HG02840 (cell line): ENCODE measurements at regions not wholly inside any gene's neighbourhood (a gene's known extent, or its start where the extent isn't known, plus 50 kb on each side); places are given as distances from the start of the nearest gene placed in this dataset.
A peak's percentile ranks its signal among the peaks of the same experiment; 100 is the strongest.
"Not testable (repeated sequence)": the region's sequence is repeated elsewhere in the genome, so short reads cannot be mapped to it uniquely, and the experiment has no call there.

Experiments used
- ATAC-seq: cut with Tn5 transposase; IDR thresholded peaks from one replicate; pipeline ENCODE4 v1.9.1; 2021; ENCODE audit warnings: mild to moderate bottlenecking, moderate library complexity, moderate number of reproducible peaks; ENCODE audit not compliant: unreplicated experiment, low FRiP score

- no peak for ATAC-seq
Measured at GRCh38 chr2:89831641-89832498, 1140.4 kb downstream of the RPIA start.

- ATAC-seq = peak; percentile 49
Measured at GRCh38 chr2:89833116-89833779, 1141.8 kb downstream of the RPIA start.

DNA sequence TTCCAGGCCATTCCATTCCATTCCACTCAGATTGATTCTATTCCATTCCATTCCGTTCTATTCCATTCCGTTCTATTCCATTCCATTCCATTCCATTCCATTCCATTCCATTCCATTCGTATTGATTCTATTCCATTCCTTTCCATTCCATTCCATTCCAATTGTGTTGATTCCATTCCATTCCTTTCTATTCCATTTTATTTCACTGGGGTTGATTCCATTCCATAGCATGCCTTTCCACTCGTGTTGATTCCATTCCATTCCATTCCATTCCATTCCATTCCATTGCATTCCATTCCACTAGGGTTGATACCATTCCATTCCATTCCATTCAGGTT lies 1142.3 kb downstream of the RPIA start:
- no peak for ATAC-seq

GRCh38 chr2:89834306-89834705 lies 1142.8 kb downstream of the RPIA start:
- no peak for ATAC-seq

DNA sequence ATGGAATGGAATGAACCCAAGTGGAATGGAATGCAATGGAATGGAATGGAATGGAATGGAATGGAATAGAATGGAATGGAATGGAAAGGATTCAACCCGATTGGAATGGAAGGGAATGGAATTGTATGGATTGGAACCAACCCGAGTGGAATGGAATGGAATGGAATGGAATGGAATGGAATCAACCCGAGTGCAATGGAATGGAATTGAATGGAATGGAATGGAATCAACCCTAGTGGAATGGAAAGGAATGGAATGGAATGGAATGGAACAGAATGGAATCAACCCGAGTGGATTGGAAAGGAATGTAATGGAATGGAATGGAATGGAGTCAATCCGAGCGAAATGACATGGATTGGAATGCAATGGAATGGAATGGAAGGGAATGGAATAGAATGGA lies 1144.9 kb downstream of the RPIA start:
- peak; percentile 37 for ATAC-seq

DNA sequence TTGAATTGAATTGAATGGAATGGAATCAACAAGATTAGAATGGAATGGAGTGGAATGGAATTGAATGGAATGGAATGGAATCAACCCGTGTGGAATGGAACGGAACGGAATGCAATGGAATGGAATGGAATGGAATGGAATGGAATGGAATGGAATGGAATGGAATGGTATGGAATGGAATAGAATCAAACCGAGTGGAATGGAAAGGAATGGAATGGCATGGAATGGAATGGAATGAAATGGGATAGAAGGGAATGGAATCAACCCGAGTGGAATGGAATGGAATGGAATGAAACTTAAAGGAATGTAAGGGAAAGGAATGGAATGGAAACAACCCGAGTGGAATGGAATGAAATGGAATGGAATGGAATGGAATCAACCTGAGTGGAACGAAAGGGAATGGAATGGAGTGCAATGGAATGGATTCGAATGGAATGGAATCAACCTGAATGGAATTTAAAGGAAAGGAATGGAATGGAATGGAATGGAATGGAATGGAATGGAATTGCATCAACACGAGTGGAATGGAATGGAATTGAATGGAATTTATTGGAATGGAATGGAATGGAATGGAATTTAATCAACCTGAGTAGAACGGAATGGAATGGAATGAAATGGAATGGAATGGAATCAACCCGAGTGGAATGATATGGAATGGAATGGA lies 1146.6 kb downstream of the RPIA start:
- no peak for ATAC-seq

GRCh38 chr2:89840175-89840574 lies 1148.7 kb downstream of the RPIA start:
- ATAC-seq = not testable (repeated sequence)

DNA sequence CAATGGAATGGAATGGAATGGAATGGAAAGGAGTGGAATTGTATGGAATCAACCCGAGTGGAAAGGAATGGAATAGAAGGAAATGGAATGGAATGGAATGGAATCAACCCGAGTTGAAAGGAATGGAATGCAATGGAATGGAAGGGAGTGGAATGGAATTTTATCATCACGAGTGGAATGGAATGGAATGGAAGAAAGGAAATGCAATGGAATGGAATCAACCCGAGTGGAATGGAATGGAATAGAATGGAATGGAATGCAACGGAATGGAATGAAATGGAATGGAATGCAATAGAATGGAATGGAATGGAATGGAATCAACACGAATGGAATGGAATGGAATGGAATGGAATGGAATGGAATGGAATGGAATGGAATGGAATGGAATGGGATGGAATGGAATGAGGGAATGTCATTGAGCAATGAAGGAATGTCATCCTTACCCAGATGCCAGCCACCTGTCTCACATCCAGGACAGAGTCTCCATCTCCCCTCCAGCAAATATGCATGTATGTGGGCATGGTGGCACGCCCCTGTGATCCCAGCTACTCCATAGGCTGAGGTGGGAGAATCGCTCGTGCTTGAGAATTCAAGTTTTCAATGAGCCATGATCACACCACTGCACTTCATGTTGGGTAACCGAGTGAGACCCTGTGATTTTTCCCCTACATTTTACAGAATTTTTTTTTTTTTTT lies 1149.5 kb downstream of the RPIA start:
- not testable (repeated sequence) for ATAC-seq

DNA sequence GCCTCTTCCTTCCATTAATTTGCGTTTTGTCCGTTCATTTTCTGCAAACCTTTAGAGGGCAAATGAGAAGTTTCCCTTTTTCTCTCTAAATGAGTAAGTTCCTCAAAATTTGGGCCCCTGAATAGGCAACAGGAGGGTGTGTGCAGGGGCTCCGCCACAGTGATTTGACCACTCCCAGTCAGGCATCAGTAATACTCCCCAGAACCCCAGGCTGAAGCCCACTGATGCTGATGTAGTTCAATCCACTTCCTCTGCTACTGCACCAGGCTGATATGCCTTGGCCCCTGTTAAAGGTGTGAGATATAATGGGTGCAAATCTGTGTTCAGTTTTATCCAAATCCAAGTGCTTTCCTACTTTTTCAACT lies 1150.0 kb downstream of the RPIA start:
- no peak for ATAC-seq

DNA sequence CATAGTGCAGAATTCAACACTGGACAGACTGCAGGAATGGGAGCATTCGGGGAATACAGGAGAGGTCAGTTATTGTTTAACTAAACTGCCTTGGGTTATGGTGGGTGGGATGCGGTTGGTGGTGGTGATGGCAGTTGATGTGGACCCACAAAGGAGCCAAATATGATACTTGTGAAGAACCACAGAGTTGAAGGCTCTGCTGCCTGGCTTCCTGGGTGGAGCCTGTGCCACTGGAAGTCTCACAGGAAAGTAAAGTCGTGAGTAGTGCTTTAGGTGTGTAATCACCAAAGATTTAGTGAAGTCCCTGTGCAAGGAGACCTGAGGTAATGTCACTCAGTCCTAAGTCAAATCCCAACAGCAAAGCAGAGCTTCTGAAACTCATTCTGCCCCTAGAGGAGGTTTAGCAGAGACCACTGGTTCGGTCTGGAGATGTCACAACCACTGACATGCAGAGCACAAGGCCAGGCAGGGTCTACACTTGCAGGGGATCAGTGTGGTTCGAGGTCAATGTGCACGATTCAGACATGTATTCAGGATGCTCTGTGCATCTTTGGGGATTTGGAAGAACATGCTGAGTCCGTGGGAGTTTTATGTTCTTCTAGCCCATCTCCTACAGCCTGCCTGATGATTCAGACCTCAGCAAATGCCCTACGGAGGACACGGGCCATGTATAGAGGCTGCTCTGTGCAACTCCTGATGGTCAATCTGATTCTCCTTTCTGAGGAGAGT lies 1150.9 kb downstream of the RPIA start:
- no peak for ATAC-seq

- no peak for ATAC-seq
Measured at GRCh38 chr2:89844221-89844943, 1152.9 kb downstream of the RPIA start.

- ATAC-seq = no peak
Measured at GRCh38 chr2:89845532-89845931, 1154.1 kb downstream of the RPIA start.

- no peak for ATAC-seq
Measured at GRCh38 chr2:89848114-89848513, 1156.6 kb downstream of the RPIA start.

GRCh38 chr2:89848763-89849368 lies 1157.4 kb downstream of the RPIA start:
- ATAC-seq = no peak

GRCh38 chr2:89849731-89850130 lies 1158.3 kb downstream of the RPIA start:
- ATAC-seq = no peak

- no peak for ATAC-seq
Measured at GRCh38 chr2:89850481-89850880, 1159.0 kb downstream of the RPIA start.

DNA sequence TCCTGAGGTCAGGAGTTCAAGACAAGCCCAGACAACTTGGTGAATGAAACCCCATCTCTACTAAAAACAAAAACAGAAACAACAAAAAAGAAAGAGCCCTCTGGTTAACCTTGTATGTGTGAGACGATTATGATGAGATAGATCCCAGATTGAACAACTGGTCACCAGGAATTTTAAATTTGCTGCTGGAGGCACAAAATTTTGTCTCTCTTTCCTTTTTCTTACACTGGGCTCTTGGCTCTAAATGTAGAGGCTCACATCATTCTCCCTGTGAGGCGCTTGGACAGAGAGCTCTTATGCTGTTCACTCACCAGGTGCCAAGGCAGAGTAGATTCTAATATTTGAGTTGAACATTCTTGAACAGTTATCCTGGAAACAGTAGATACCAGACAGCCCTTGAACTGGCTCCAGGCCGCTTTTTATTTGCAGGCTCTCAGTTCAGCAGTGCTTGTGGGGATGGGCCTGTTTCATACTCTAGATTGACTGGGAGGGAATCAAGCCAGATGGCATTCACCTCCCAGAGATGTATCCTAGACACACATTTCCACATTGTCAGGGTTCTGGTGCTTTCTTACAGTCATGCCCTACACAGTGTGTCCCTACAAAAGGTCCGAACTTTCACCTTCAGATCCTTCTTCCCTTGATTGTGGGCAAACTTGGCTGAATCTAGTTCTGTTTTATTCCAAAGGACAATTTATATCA lies 1159.6 kb downstream of the RPIA start:
- ATAC-seq = no peak

DNA sequence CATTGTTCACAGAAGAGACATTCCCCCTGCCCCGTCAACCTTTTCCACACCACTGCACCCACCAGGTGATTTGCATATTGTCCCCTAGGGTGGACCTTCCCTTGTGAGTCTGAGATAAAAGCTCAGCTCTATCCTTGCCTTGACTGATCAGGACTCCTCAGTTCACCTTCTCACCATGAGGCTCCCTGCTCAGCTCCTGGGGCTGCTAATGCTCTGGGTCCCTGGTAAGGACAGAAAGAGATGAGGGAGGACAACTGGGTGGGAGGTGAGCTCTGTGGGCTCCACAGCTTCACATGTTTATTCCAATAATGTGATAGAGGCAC lies 1160.1 kb downstream of the RPIA start:
- no peak for ATAC-seq

DNA sequence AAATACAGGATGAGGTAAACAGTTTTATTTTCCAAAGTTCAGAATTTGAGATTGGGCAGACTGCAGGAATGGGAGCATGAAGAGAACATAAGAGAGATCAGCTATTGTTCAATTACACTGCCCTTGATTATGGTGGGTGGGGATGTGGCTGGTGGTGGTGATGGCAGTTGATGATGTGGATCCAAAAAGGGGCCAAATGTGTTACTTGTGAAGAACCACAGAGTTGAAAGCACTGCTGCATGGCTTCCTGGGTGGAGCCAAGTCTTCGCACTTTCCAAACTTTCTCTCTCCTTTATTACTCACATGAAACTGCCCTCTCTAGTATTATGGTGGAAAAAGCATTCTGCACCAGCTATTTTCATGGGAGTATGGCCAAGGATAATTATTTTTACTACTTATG lies 1162.0 kb downstream of the RPIA start:
- not testable (repeated sequence) for ATAC-seq
